SH-SY5Y (cell line): ENCODE measurements at regions not wholly inside any gene's neighbourhood (a gene's known extent, or its start where the extent isn't known, plus 50 kb on each side); places are given as distances from the start of the nearest gene placed in this dataset.

Experiments
- GATA2 ChIP-seq: IDR thresholded peaks from 2 replicates; pipeline ENCODE4 v1.6.1; 2011; ENCODE audit warnings: mild to moderate bottlenecking, low read depth, low read length
- GATA3 ChIP-seq: IDR thresholded peaks from 2 replicates; pipeline ENCODE4 v1.6.1; 2011; ENCODE audit warnings: low read depth, mild to moderate bottlenecking, low read length, moderate library complexity

GRCh38 chr2:111659361-111660333 lies 224.3 kb downstream of the ANAPC1 start:
- TF ChIP-seq GATA2: no peak
- TF ChIP-seq GATA3: no peak
